DND-41 (cell line): ENCODE measurements at regions not wholly inside any gene's neighbourhood (a gene's known extent, or its start where the extent isn't known, plus 50 kb on each side); places are given as distances from the start of the nearest gene placed in this dataset.

Experiments used
- EZH2 ChIP-seq: IDR thresholded peaks from 3 replicates; pipeline ENCODE4 v1.6.1; 2012; ENCODE audit warnings: borderline replicate concordance, low read depth, mild to moderate bottlenecking, moderate library complexity, low read length, inconsistent platforms; ENCODE audit not compliant: severe bottlenecking
- TF ChIP-seq, protein P1 (sequence below): IDR thresholded peaks from 2 replicates; pipeline ENCODE4 v1.5.1; 2012; ENCODE audit warnings: borderline replicate concordance, low read length, moderate library complexity, mild to moderate bottlenecking; ENCODE audit not compliant: poor library complexity, severe bottlenecking; ENCODE audit errors: extremely low read depth

- TF ChIP-seq EZH2 = no peak
- TF ChIP-seq, protein P1, sequence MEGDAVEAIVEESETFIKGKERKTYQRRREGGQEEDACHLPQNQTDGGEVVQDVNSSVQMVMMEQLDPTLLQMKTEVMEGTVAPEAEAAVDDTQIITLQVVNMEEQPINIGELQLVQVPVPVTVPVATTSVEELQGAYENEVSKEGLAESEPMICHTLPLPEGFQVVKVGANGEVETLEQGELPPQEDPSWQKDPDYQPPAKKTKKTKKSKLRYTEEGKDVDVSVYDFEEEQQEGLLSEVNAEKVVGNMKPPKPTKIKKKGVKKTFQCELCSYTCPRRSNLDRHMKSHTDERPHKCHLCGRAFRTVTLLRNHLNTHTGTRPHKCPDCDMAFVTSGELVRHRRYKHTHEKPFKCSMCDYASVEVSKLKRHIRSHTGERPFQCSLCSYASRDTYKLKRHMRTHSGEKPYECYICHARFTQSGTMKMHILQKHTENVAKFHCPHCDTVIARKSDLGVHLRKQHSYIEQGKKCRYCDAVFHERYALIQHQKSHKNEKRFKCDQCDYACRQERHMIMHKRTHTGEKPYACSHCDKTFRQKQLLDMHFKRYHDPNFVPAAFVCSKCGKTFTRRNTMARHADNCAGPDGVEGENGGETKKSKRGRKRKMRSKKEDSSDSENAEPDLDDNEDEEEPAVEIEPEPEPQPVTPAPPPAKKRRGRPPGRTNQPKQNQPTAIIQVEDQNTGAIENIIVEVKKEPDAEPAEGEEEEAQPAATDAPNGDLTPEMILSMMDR = no peak
Observed at GRCh38 chr10:108445746-108446145, 1281.2 kb upstream of the SORCS1 start.
